A549 (cell line): ENCODE measurements at regions not wholly inside any gene's neighbourhood (a gene's known extent, or its start where the extent isn't known, plus 50 kb on each side); places are given as distances from the start of the nearest gene placed in this dataset.

Source experiments
- ATAC-seq, 2 experiments: fragments of 200-7000 bp in 1 of 2; fragments of >200 bp in 1 of 2; cut with Nextera tagmentation in 1 of 2; cut with Tn5 transposase in 1 of 2; 3 replicates each; pipeline versions ENCODE4 v1.8.0 to v1.9.1; 2018 to 2020; ENCODE audit warnings: mild to moderate bottlenecking in 1 of 2, moderate library complexity in 1 of 2
- CTCF ChIA-PET: fragments of 300-600 bp; sonication (Branson Sonifier 250); formaldehyde crosslinking; extraction: SDS; loops from one replicate; lab custom pipeline; 2021; ENCODE audit warnings: antibody characterized with exemption, inconsistent platforms; lab: Yijun Ruan, JAX
- POLR2A ChIA-PET: fragments of 350-600 bp; formaldehyde crosslinking; extraction: SDS; loops from one replicate; lab custom pipeline; 2021; ENCODE audit warnings: antibody characterized with exemption, inconsistent platforms; lab: Yijun Ruan, JAX
- DNase-seq, 2 experiments: peaks; one replicate each; pipeline versions ENCODE4 v3.0.0 to v3.0.0-alpha.2; 2011 to 2016; ENCODE audit warnings: low read depth in 1 of 2, low spot score in 1 of 2
- FAIRE-seq: peaks from 2 replicates; lab custom pipeline; 2011; peaks lifted over from hg19 to GRCh38; lab: Jason Lieb, UNC
- H3K27ac ChIP-seq, 2 experiments: fragments of >200 bp; sonication (Bioruptor Twin); formaldehyde crosslinking; 3 replicates each; pipeline ENCODE4 v1.5.1; 2016 to 2017
- H3K4me1 ChIP-seq: fragments of >200 bp; sonication (Bioruptor Twin); formaldehyde crosslinking; 3 replicates; pipeline ENCODE4 v1.6.1; 2016
- H3K4me2 ChIP-seq: fragments of >200 bp; sonication (Bioruptor Twin); formaldehyde crosslinking; 3 replicates; pipeline ENCODE4 v1.6.1; 2016
- H3K4me3 ChIP-seq: fragments of >200 bp; sonication (Bioruptor Twin); formaldehyde crosslinking; 3 replicates; pipeline ENCODE4 v1.5.1; 2016
- H3K9me3 ChIP-seq: fragments of >200 bp; sonication (Bioruptor Twin); formaldehyde crosslinking; 3 replicates; pipeline ENCODE4 v1.6.1; 2016
- BHLHE40 ChIP-seq: IDR thresholded peaks from 2 replicates; pipeline ENCODE4 v1.6.1; 2012; ENCODE audit warnings: low read depth, low read length, inconsistent platforms
- CEBPB ChIP-seq, 2 experiments: fragments of >200 bp in 1 of 2; sonication (Bioruptor Twin) in 1 of 2; formaldehyde crosslinking in 1 of 2; IDR thresholded peaks; 2 replicates each; pipeline ENCODE4 v1.6.1; 2012 to 2016
- CHD4 ChIP-seq: fragments of 200-600 bp; sonication (generic); IDR thresholded peaks from 2 replicates; pipeline ENCODE4 v1.6.1; 2016; ENCODE audit warnings: antibody characterized with exemption, mild to moderate bottlenecking, borderline replicate concordance
- EHMT2 ChIP-seq: fragments of 200-600 bp; sonication (generic); IDR thresholded peaks from 2 replicates; pipeline ENCODE4 v1.6.1; 2016; ENCODE audit warnings: antibody characterized with exemption, low read depth, mild to moderate bottlenecking, moderate library complexity
- EP300 ChIP-seq, 2 experiments: fragments of >200 bp; sonication (Bioruptor Twin); formaldehyde crosslinking; IDR thresholded peaks; 2 replicates in 1 of 2; 3 replicates in 1 of 2; pipeline ENCODE4 v1.6.1; 2016 to 2017
- ESRRA ChIP-seq: fragments of 150-350 bp; IDR thresholded peaks from 2 replicates; pipeline ENCODE4 v1.6.1; 2014; ENCODE audit warnings: mild to moderate bottlenecking, low read length, borderline replicate concordance
- FOSB ChIP-seq: fragments of 250-450 bp; sonication (Bioruptor Pico); IDR thresholded peaks from 2 replicates; pipeline ENCODE4 v1.5.0; 2020; ENCODE audit warnings: mild to moderate bottlenecking, moderate library complexity
- GATA3 ChIP-seq: IDR thresholded peaks from 2 replicates; pipeline ENCODE4 v1.6.1; 2012; ENCODE audit warnings: borderline replicate concordance
- HEYL ChIP-seq: fragments of 250-450 bp; sonication (Bioruptor Pico); IDR thresholded peaks from 2 replicates; pipeline ENCODE4 v1.8.0; 2021; ENCODE audit warnings: mild to moderate bottlenecking, moderate library complexity
- HOXA7 ChIP-seq: fragments of 250-450 bp; sonication (Bioruptor Pico); IDR thresholded peaks from 2 replicates; pipeline ENCODE4 v1.5.0; 2020; ENCODE audit warnings: mild to moderate bottlenecking, moderate library complexity
- HOXB13 ChIP-seq: fragments of 250-450 bp; sonication (Bioruptor Pico); IDR thresholded peaks from 2 replicates; pipeline ENCODE4 v1.5.0; 2020; ENCODE audit warnings: low read depth, mild to moderate bottlenecking, moderate library complexity
- HOXB5 ChIP-seq: fragments of 250-450 bp; sonication (Bioruptor Pico); IDR thresholded peaks from 2 replicates; pipeline ENCODE4 v1.5.0; 2020; ENCODE audit warnings: mild to moderate bottlenecking, moderate library complexity
- JUN ChIP-seq, 2 experiments: fragments of >200 bp; sonication (Bioruptor Twin); formaldehyde crosslinking; IDR thresholded peaks; 2 replicates in 1 of 2; 3 replicates in 1 of 2; pipeline ENCODE4 v1.6.1; 2016 to 2017
- KDM1A ChIP-seq: fragments of 200-600 bp; sonication (generic); IDR thresholded peaks from 2 replicates; pipeline ENCODE4 v1.6.1; 2016; ENCODE audit warnings: low read depth, mild to moderate bottlenecking
- KDM5A ChIP-seq: fragments of 200-600 bp; sonication (generic); IDR thresholded peaks from 2 replicates; pipeline ENCODE4 v1.6.1; 2016; ENCODE audit warnings: antibody characterized with exemption, mild to moderate bottlenecking
- MAFK ChIP-seq: fragments of 450-650 bp; IDR thresholded peaks from 2 replicates; pipeline ENCODE4 v1.6.1; 2014; ENCODE audit not compliant: partially characterized antibody
- POLR2A ChIP-seq: IDR thresholded peaks from 2 replicates; pipeline ENCODE4 v1.6.1; 2012; ENCODE audit warnings: mild to moderate bottlenecking, low read length
- RAD21 ChIP-seq, 2 experiments: fragments of >200 bp in 1 of 2; sonication (Bioruptor Twin) in 1 of 2; formaldehyde crosslinking in 1 of 2; IDR thresholded peaks in 1 of 2; conservative IDR thresholded peaks in 1 of 2; 2 replicates in 1 of 2; 3 replicates in 1 of 2; pipeline ENCODE4 v1.6.1; 2012 to 2018; ENCODE audit warnings: inconsistent platforms in 1 of 2
- RARB ChIP-seq: fragments of 250-450 bp; sonication (Bioruptor Pico); IDR thresholded peaks from 2 replicates; pipeline ENCODE4 v1.8.0; 2021; ENCODE audit warnings: mild to moderate bottlenecking, moderate library complexity
- SMC3 ChIP-seq: fragments of >200 bp; sonication (Bioruptor Twin); formaldehyde crosslinking; IDR thresholded peaks from 3 replicates; pipeline ENCODE4 v1.6.1; 2018; ENCODE audit warnings: inconsistent platforms
- TFCP2L1 ChIP-seq: fragments of 250-450 bp; sonication (Bioruptor Pico); IDR thresholded peaks from 2 replicates; pipeline ENCODE4 v1.5.0; 2021; ENCODE audit warnings: mild to moderate bottlenecking
- USF2 ChIP-seq: fragments of 450-650 bp; IDR thresholded peaks from 2 replicates; pipeline ENCODE4 v1.6.1; 2014; ENCODE audit warnings: antibody characterized with exemption
- ZC3H11A ChIP-seq: fragments of 450-650 bp; IDR thresholded peaks from 2 replicates; pipeline ENCODE4 v1.6.1; 2014; ENCODE audit warnings: antibody characterized with exemption, mild to moderate bottlenecking
- ZNF302 ChIP-seq: fragments of 250-450 bp; sonication (Bioruptor Pico); IDR thresholded peaks from 2 replicates; pipeline ENCODE4 v1.9.0; 2021; ENCODE audit warnings: inconsistent platforms, mild to moderate bottlenecking, moderate library complexity
- ZSCAN20 ChIP-seq: fragments of 250-450 bp; sonication (Bioruptor Pico); IDR thresholded peaks from 2 replicates; pipeline ENCODE4 v1.8.0; 2022; ENCODE audit warnings: mild to moderate bottlenecking, moderate library complexity
- WGBS: methylation state at CpG from one replicate; pipeline ENCODE4 v1.1.6; 2017; ENCODE audit errors: missing lambda C conversion rate; 5-methylcytosine and 5-hydroxymethylcytosine counted together
- TF ChIP-seq, protein P1 (sequence below): fragments of 200-600 bp; sonication (generic); IDR thresholded peaks from 2 replicates; pipeline ENCODE4 v1.6.1; 2016; ENCODE audit warnings: antibody characterized with exemption, mild to moderate bottlenecking, moderate library complexity
- TF ChIP-seq, protein P2 (sequence below): fragments of 250-450 bp; sonication (Bioruptor Pico); IDR thresholded peaks from 2 replicates; pipeline ENCODE4 v1.5.0; 2020; ENCODE audit warnings: low read depth, mild to moderate bottlenecking, moderate library complexity
- TF ChIP-seq, protein P3 (sequence below): IDR thresholded peaks from 2 replicates; pipeline ENCODE4 v1.6.1; 2012

DNA sequence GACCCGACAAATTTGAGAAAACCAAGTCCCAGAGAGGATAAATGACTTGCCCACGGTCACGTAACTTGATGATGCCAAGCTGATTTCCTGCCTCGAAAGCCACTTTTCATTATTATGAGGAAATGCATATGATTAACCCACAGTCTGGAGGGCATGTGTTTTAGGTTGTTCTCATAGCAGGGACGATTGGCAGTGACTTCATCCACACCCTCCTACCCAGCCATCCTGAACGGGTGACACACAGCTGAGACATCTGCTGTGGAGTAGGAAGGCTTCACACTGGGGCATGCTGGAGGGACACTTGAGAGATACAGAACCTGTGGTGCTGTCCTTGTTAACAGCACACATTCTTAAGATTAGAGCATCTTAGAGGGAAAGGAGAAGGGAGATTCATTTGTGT lies 65.4 kb upstream of the WDFY2 start:
- POLR2A ChIA-PET, result interaction anchor here (1.1 kb wide), 1 partner anchor 66 kb away, joined by 6 read pairs; the partner anchor contains the start of gene INTS6
- TF ChIP-seq CEBPB (IDR thresholded peaks at IDR 0.05) (no peak), SMC3 (no peak), POLR2A (no peak)
- TF ChIP-seq, protein P1, sequence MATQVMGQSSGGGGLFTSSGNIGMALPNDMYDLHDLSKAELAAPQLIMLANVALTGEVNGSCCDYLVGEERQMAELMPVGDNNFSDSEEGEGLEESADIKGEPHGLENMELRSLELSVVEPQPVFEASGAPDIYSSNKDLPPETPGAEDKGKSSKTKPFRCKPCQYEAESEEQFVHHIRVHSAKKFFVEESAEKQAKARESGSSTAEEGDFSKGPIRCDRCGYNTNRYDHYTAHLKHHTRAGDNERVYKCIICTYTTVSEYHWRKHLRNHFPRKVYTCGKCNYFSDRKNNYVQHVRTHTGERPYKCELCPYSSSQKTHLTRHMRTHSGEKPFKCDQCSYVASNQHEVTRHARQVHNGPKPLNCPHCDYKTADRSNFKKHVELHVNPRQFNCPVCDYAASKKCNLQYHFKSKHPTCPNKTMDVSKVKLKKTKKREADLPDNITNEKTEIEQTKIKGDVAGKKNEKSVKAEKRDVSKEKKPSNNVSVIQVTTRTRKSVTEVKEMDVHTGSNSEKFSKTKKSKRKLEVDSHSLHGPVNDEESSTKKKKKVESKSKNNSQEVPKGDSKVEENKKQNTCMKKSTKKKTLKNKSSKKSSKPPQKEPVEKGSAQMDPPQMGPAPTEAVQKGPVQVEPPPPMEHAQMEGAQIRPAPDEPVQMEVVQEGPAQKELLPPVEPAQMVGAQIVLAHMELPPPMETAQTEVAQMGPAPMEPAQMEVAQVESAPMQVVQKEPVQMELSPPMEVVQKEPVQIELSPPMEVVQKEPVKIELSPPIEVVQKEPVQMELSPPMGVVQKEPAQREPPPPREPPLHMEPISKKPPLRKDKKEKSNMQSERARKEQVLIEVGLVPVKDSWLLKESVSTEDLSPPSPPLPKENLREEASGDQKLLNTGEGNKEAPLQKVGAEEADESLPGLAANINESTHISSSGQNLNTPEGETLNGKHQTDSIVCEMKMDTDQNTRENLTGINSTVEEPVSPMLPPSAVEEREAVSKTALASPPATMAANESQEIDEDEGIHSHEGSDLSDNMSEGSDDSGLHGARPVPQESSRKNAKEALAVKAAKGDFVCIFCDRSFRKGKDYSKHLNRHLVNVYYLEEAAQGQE, result no peak
- Histone ChIP-seq H3K9me3 (no peaks in the 10 kb centered on the region), H3K4me1 (peaks cover 46% of the 10 kb centered on the region), H3K4me3 (no peak overlapping the region), H3K4me2 (peak overlapping the region; percentile 67; the same call in 2 of the 3 replicates), H3K27ac (peak overlapping the region; percentile 90 to 96; a peak in 5 of 6 replicates)
- ATAC-seq (peak in 1 of 2 experiments; percentile 15; a peak in 1 of 6 replicates), DNase-seq (no peak), FAIRE-seq (no peak)
- CTCF ChIA-PET, result no interaction called here
- WGBS, result 58% methylated on average over 6 of the region's 6 CpGs

DNA sequence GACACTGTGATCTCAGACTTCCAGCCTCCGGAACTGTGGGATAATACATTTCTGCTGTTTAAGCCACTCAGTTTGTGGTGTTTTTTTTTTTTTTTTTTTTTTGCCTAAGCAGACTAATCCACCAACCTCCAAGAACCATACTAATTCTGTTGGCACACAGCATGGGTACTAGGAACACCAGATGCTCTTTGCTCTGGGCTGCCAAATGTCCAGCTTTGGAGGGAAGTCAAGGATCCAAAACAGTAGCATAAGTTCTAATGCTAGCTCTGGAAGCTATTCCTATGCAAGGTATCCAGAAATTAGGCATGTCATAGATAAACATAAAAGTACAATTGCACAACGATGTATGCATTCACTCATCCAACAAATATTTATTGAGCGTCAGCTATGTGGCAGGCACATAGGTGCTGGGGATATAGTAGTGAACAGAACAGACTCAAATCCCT lies 64.5 kb upstream of the WDFY2 start:
- H3K4me1 ChIP-seq, result peaks cover 56% of the 10 kb centered on the region
- TF ChIP-seq EP300 (IDR thresholded peaks at IDR 0.05), result no peak; a peak in 1 of 5 replicates
- TF ChIP-seq KDM1A, result no peak
- TF ChIP-seq, protein P2, sequence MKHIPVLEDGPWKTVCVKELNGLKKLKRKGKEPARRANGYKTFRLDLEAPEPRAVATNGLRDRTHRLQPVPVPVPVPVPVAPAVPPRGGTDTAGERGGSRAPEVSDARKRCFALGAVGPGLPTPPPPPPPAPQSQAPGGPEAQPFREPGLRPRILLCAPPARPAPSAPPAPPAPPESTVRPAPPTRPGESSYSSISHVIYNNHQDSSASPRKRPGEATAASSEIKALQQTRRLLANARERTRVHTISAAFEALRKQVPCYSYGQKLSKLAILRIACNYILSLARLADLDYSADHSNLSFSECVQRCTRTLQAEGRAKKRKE (CRISPR knock-in tag), result no peak
- no peak for TF ChIP-seq ZSCAN20 (CRISPR knock-in tag)
- no peak for TF ChIP-seq MAFK
- TF ChIP-seq EHMT2, result no peak
- no peak for TF ChIP-seq HEYL (CRISPR knock-in tag)
- no peak for TF ChIP-seq HOXB5 (CRISPR knock-in tag)
- TF ChIP-seq ZC3H11A, result no peak
- no peak for TF ChIP-seq TFCP2L1 (CRISPR knock-in tag)
- TF ChIP-seq BHLHE40, result no peak
- no peak for TF ChIP-seq KDM5A
- no peak for TF ChIP-seq HOXA7
- TF ChIP-seq RAD21 (conservative IDR thresholded peaks at IDR 0.05 in 1 of 2, IDR thresholded peaks at IDR 0.05 in 1 of 2), result peak in 1 of 2 experiments; percentile 4; a peak in 1 of 5 replicates
- no peak for TF ChIP-seq HOXB13
- no peak for TF ChIP-seq RARB (CRISPR knock-in tag)
- TF ChIP-seq USF2, result no peak
- no peak for TF ChIP-seq CHD4
- TF ChIP-seq FOSB, result no peak
- TF ChIP-seq, protein P1, result no peak
- no peak for TF ChIP-seq ESRRA
- TF ChIP-seq GATA3, result peak; percentile 57; the same call in 1 of the 2 replicates
- TF ChIP-seq CEBPB (IDR thresholded peaks at IDR 0.05), result peak; percentile 65 to 93
- 0 out of 5 replicates have a peak, but pooled peaks of 1 of the 2 experiments have one; percentile 15 for TF ChIP-seq JUN (IDR thresholded peaks at IDR 0.05)
- TF ChIP-seq, protein P3, sequence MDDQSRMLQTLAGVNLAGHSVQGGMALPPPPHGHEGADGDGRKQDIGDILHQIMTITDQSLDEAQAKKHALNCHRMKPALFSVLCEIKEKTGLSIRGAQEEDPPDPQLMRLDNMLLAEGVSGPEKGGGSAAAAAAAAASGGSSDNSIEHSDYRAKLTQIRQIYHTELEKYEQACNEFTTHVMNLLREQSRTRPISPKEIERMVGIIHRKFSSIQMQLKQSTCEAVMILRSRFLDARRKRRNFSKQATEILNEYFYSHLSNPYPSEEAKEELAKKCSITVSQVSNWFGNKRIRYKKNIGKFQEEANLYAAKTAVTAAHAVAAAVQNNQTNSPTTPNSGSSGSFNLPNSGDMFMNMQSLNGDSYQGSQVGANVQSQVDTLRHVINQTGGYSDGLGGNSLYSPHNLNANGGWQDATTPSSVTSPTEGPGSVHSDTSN, result no peak
- no peak for TF ChIP-seq ZNF302 (CRISPR knock-in tag)

More for the DNA sequence above, 64.5 kb upstream of the WDFY2 start:
- no peak for FAIRE-seq
- Histone ChIP-seq H3K27ac (peak overlapping the region; percentile 90 to 96), H3K4me2 (peak overlapping the region; percentile 67), H3K9me3 (no peaks in the 10 kb centered on the region), H3K4me3 (no peak overlapping the region)
- 17% methylated on average over 3 of the region's 3 CpGs for WGBS
- peak; percentile 53 to 64; a peak in 5 of 6 replicates for ATAC-seq
- CTCF ChIA-PET, result interaction anchor here (0.9 kb wide), 1 partner anchor 212 kb away, joined by 3 read pairs; no protein-coding TSS in a partner anchor
- POLR2A ChIA-PET, result interaction anchor here (1.8 kb wide), 1 partner anchor 66 kb away, joined by 22 read pairs; the partner anchor contains the start of gene INTS6
- peak in 1 of 2 experiments; percentile 37 for DNase-seq
